ENCODE measurements at regions not wholly inside any gene's neighbourhood (a gene's known extent, or its start where the extent isn't known, plus 50 kb on each side); places are given as distances from the start of the nearest gene placed in this dataset.

- TF ChIP-seq CTCF (IDR thresholded peaks at IDR 0.05; ENCODE audit: low read depth, low read length, poor library complexity, severe bottlenecking): no peak
- TF ChIP-seq EZH2phosphoT487 (IDR thresholded peaks at IDR 0.05; ENCODE audit: borderline replicate concordance, low read length): no peak
Measured at GRCh38 chr4:189837471-189837870, 103.2 kb upstream of the FRG1 start.

All from DOHH2 (cell line).